ENCODE measurements at regions not wholly inside any gene's neighbourhood (a gene's known extent, or its start where the extent isn't known, plus 50 kb on each side); places are given as distances from the start of the nearest gene placed in this dataset.

DNA sequence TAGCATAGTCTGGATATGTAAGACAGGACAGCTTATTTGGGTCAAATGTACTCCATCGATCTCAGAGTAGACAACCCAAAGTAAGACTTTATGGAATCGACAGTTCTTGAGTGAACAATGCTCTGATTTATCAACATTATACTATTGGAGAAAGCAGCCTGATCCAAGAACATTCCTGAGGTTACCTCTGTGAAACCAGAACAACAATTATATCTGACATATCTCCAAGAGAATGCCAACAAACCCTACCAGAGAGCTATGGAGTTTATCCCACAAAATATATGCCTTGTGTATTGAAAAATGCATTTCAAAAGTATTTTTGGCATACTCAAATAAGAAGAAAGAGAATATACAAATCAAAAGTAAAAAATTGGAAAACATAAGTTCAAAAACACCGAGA lies 1985.9 kb downstream of the EFNA5 start:
- TF ChIP-seq POLR2A (IDR thresholded peaks at IDR 0.05): no peak
- TF ChIP-seq CTCF (IDR thresholded peaks at IDR 0.05): no peak
